D721Med (cell line): ENCODE measurements at regions not wholly inside any gene's neighbourhood (a gene's known extent, or its start where the extent isn't known, plus 50 kb on each side); places are given as distances from the start of the nearest gene placed in this dataset.
"Not testable (repeated sequence)": the region's sequence is repeated elsewhere in the genome, so short reads cannot be mapped to it uniquely, and the experiment has no call there.

Source experiments
- DNase-seq: peaks from one replicate; pipeline ENCODE4 v3.0.0; 2011; ENCODE audit warnings: low spot score; ENCODE audit not compliant: insufficient read length
- FAIRE-seq: peaks from 2 replicates; lab custom pipeline; 2011; peaks lifted over from hg19 to GRCh38; lab: Jason Lieb, UNC
- TF ChIP-seq, protein P1 (sequence below): IDR thresholded peaks from 2 replicates; pipeline ENCODE4 v1.5.1; 2012; ENCODE audit warnings: mild to moderate bottlenecking, control low read depth; ENCODE audit not compliant: insufficient read depth; ENCODE audit errors: missing control alignments

DNA sequence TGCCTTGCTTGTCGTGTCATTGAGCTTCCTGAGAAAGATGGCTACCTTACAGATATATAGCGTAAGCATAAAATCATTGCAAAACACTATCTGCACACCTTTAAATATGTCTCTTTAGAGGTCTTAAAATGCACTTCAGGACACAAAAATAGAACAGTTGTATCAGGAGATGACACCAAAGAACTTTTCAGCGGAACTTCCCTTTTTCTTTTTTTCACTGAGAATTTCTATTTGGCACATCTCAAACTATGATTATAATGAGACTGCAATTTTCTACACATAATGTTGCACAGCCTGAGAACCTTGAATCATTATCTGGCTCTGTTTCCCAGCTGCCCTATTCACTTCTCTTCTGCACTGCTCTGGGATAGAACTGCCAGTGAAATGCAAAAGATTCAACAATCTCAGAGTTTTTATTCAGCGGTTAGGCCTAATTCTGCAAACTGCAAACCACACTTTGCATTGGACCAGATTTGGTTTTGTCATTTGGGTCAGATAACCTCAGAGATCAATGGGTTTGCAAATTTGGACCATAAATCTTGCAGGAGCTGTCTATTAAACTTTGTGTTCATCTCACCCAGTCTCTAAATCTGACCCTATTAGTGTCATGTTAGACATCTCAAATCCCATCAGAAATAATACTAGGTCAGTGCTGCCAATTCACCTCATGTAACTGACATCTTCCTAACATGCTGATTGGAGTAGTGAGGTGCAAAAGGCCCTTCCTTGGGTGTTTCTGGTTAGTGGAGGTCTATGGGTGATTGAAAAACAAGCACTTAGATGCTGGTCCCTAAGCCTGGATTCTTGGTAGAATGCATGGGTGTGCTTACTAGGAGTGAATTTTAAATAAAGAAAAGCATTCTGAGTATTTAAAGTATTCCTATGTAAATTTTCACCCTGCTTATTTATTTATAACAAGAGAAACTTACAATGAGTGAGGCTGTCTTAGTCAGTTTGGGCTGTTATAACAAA, 382.7 kb downstream of the UTRN start:
- DNase-seq (no peak), FAIRE-seq (no peak)
- TF ChIP-seq, protein P1, sequence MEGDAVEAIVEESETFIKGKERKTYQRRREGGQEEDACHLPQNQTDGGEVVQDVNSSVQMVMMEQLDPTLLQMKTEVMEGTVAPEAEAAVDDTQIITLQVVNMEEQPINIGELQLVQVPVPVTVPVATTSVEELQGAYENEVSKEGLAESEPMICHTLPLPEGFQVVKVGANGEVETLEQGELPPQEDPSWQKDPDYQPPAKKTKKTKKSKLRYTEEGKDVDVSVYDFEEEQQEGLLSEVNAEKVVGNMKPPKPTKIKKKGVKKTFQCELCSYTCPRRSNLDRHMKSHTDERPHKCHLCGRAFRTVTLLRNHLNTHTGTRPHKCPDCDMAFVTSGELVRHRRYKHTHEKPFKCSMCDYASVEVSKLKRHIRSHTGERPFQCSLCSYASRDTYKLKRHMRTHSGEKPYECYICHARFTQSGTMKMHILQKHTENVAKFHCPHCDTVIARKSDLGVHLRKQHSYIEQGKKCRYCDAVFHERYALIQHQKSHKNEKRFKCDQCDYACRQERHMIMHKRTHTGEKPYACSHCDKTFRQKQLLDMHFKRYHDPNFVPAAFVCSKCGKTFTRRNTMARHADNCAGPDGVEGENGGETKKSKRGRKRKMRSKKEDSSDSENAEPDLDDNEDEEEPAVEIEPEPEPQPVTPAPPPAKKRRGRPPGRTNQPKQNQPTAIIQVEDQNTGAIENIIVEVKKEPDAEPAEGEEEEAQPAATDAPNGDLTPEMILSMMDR, result no peak

DNA sequence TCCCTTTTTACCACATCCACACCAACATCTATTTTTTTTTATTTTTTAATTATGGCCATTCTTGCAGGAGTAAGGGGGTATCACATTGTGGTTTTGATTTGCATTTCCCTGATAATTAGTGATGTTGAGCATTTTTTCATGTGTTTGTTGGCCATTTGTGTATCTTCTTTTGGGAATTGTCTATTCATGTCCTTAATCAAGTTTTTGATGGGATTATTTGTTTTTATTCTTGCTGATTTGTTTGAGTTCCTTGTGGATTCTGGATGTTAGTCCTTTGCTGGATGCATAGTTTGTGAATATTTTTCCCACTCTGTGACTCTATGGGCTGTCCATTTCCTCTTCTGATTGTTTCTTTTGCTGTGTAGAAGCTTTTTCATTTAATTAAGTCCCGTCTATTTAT, 385.1 kb downstream of the UTRN start:
- FAIRE-seq, DNase-seq: not testable (repeated sequence)

DNA sequence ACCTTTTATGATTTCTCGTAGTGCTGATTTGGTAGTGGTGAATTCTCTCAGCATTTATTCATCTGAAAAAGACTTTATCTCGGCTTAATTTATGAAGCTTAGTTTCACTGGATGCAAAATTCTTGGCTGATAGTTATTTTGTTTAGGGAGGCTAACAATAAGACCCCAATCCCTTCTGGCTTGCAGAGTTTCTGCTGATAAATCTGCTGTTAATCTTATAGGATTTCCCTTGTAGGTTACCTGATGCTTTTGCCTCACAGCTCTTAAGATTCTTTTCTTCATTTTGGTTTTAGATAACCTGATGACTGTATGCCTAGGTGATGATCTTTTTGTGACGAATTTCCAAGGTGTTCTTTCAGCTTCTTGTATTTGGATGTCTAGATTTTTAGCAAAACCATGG, 388.7 kb downstream of the UTRN start:
- DNase-seq (no peak), FAIRE-seq (no peak)
- TF ChIP-seq, protein P1, result no peak

DNA sequence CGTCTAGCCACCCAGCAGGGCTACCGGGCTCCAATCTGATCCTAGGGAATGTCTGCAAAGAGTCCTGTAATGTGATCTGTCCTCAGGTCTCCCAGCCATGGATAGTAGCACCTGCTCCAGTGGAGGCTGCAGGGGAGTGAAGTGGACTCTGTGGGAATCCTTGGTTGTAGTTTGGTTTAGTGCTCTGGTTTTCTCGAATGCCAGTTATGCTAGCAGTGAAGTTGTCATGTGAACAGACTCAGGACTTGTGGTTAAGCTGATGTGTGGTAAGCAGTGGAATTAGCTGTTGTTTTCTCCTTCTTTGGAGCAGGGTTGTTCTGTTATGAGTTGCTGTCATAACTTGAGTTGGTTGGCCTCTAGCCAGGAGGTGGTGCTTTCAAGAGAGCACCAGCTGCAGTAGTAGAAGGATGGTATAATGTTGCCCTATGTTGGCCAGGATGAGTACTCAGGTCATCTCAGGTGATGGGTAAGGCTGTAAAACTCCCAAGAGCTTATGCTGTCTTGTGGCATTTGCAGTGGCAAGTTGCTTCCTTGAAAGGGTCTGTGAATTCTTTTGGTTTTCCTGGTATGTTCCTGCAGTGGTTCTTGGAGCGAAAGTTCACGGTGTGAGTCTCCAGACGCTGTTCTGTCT, 390.2 kb downstream of the UTRN start:
- TF ChIP-seq, protein P1, result no peak
- no peak for FAIRE-seq

DNA sequence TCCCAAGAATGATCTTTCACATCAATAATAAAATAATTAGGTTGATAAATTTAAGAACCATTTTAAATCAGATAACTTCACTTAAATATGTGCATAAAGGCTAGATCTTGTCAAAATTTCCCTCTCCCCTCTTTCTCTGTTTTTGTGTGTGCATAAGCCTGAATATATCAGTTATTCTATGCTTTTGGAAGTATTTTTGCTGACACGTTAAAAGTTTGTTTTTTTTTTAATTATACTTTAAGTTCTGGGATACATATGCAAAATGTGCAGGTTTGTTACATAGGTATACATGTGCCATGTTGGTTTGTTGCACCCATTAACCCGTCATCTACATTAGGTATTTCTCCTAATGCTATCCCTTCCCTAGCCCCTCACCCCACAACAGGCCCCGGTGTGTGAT, 391.2 kb downstream of the UTRN start:
- DNase-seq, FAIRE-seq: not testable (repeated sequence)

More for the DNA sequence above, 390.2 kb downstream of the UTRN start:
- DNase-seq, result no peak

DNA sequence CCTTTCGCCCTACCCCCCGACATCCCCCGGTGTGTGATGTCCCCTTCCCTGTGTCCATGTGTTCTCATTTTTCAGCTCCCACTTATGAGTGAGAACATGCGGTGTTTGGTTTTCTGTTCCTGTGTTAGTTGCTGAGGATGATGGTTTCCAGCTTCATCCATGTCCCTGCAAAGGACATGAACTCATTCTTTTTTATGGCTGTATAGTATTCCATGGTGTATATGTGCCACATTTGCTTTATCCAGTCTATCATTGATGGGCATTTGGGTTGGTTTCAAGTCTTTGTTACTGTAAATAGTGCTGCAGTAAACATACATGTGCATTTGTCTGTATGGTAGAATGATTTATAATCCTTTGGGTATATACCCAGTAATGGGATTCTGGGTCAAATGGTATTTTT, 392.1 kb downstream of the UTRN start:
- not testable (repeated sequence) for DNase-seq, FAIRE-seq

DNA sequence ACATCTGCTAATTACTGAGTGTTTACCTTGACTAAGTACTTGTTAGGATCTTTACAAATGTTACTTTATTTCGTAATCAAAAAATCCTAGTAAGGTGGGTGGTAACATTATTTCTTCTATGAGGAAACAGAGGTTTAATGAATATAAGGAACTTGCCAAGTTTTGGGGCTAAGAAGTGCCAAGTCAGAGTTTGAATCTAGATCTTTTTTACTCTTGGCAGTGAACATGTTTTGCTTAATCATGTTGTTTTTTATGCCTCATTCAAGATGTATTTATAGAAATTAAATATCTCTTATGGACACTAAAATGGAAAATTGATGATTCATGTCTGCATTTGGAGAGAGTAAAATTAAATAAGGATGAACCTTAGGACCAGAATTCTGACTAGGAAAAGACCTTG, 393.7 kb downstream of the UTRN start:
- FAIRE-seq, result no peak
- TF ChIP-seq, protein P1, result no peak
- no peak for DNase-seq

DNA sequence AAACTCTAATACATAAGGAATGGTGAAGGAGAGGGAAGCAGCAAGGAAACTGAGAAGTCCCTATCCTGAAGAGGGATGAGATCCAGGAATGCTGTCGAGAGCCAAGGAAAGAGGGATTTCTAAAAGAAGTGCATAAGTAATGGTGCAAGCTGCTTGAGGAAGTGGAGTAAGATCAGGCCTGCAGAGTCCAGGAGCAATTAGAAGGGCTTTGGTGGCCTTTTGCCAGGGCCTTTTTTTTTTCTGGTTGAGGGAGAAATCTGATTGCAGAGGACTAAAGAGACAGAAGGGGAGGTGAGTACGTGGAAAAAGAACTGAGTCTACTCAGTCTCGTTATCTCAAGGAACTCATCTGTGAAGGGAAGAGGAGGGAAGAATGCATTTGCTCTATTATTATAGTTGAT, 396.2 kb downstream of the UTRN start:
- TF ChIP-seq, protein P1, result no peak
- DNase-seq, result no peak
- FAIRE-seq, result no peak
